Renal pelvis (tissue), 1 donor: ENCODE measurements at regions not wholly inside any gene's neighbourhood (a gene's known extent, or its start where the extent isn't known, plus 50 kb on each side); places are given as distances from the start of the nearest gene placed in this dataset.
A peak's percentile ranks its signal among the peaks of the same experiment; 100 is the strongest.

ENCODE experiments used
- DNase-seq: peaks from one replicate; pipeline ENCODE4 v3.0.0-alpha.2; 2013

DNA sequence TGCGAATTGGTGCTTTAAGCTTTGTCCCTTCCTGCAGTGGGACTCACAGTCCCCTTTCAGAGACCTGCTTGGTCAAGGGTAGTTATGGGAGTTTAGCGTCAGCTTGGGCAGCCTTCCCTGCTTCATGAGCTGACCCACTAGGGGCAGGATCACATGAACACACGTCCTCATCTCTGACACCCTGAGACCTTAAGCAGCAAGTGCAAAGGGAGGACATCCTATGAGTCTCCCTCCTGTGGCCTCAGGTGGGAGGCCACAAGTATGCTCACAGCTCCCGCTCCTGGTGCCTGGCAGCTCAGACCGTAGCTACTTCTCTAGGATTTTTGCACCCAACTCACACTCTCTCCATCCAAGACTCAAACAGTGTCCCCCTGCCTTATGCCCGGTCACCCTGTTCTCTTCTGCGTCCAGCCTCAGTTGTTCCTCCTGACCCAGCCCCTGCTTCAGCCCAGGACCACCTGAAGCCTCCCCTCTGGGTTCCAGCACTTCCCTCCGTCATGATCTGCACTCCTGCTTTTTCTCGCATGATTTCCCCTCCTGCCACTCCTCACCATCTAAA is 136.6 kb upstream of the FAM20C start:
- DNase-seq, result no peak

DNA sequence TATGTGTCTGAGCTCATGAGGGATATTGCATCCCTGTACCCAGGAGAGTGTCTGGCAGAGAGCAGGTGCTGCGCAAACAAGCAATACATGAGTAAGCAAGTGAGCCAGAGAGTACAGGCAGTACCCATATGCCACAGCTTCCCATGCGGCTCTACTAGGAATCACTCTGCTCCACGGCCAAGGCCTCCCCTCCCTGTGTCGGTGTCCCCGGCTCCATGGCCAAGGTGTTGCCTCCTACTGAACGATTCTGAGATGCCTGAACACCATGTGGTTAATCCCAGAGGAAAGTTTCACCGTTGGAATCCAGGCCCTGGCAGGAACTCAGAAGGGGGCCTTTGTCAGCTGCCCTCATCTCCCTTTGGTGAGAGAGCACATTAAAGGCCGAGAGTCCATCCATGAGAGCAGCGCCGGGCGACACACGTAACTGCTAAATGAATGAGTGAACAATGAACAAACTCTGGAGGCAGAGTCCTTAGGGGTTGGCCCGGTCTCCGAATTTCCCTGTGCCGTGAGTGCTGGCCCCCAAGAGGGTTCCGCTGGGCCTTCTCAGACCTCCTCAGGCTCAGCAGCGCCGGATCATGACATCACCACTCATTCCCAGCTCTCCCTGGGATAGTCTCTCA is 136.0 kb upstream of the FAM20C start:
- no peak for DNase-seq

DNA sequence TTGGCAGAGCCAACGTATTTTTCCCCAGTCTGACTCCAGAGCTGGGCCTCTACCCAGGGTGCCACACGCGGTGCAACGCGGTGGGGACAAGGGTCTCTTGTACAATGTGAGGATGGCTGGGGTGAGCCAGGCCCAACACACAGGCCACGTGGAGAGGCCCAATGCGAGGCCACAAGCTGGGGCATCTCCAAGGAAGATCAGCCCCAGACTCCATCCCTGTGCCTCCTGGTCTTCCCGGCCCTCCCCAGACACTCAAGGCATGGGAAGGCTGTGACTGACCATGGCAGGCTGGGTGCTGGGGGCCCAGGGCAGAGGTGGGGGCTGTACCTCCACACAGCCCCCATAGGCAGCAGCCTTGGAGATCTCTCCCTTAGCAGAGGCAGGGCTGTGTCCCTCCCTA is 135.3 kb upstream of the FAM20C start:
- no peak for DNase-seq

DNA sequence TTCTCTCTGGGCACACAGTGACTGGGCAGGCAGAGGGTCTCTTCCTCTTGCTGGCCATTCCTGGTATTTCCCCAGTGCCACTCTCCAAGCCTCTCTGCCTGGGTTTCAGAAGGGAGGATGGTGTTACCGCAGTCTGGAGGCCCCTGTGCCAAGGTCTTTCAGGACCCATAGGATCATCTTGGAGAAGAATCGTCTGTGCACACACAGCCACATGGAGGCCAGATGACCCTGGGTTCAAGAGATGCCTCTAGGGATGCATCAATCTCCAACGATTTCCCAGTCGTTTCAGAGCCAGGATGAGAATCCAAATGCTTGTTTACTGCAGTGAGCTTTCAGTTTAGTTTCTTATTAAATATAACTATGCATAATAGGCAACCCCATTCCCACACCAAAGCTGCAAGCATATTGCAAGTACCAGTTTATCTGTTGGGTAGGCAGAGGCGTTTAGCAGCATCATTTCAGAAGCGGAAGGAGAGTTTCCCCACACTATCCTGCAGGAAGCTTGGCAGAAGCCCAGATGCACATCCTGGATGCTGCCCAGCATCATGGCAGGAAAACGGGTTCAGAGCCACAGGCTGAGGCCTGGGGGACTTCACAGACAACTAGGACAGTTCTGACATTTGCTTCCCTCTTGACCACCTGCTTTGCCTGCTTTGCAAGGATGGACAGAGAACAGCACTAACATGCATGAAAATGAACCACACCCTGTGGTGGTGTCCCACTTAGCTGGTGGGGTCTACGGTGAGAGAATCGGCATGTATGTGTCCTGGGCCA is 134.7 kb upstream of the FAM20C start:
- DNase-seq, result no peak

DNA sequence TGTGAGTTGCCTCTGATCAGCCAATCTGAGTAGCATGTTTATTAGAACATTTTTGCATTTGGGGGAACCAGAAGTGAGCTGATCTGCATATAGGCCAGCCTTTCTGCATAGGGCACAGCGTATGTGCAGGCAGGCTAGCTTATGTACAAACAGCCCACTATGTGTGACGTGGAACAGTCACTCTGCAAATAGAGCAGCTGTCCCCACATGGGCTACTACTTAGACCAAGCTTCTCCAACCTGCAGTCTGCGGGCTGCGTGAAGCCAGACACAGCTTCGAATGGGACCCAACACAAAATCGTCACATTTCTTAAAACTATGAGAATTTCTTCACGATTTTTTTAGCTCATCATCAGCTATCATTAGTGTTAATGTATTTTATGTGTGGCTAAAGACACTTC is 134.1 kb upstream of the FAM20C start:
- no peak for DNase-seq

DNA sequence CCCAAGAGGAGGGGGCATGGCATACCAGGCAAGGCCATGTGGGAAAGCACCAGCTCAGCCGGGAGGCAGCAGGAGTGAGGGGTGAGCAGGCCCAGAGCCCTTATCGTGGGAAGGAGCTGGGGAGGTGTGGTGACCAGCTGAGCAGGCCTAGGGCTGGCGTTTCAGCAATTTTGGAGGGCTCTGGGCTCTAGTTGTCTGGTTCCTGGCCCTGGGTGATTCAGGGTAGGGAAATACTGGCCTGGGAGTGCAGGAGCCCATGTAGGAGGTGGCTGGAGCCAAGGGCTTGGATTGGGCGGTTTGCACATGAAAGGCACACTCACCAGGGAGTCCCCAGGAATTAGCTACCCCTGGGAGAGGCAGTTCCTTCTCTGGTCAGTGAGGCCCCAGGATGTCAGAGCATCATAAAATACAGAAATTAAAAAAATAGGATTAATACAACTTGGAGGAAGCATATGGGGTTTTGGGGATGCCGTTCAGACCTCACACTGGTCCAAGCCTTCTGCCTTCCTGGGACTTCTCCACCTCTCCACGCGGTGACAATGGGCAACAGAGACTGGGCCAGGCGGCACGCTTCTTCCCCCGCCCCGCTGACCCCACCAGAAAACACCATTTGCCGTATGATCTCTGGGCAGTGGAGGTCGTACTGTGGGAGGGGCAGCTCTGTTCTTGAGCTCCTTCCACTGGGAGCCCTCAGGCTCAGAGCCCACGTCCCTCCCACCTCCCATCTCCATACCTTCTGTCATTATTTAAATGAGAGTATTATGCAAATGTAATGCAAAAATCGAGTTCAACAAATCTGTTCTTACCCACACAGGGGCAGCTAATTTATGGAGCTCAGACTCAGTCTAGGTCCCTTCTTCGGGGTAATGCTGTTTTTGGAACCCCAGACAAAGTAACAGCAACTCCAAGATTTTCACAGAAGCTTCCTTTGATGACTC is 133.0 kb upstream of the FAM20C start:
- no peak for DNase-seq

DNA sequence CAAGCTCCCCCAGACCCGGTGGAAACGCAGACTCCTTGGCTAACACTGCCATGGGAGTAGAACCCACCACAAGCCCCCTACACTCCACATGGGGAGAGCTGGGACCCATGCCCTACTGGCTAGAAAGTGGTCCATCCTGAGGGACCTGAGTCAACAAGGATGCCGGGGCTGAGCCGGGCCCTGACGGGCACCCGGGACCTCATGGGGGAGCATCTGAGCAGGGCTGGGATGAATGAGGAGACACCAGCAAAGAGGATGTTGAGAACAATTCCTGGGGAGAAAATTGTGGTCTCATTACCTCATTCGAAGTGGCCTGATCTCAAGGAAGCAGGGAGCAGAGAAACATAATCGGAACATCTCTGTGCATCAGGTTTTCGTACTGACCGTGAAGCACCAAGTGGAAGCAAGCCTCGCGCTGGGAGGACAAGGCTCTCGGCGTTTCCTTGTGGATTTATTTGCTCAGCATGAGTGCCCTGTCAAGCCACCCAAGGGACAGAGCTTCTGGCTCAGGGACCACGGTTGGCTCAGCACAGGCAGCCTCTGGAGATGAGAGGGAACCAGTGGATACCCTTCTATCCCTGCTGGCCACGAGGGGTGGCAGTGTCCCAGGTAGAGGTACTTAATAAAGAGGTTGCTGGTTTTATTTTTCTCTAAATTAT is 132.2 kb upstream of the FAM20C start:
- DNase-seq, result no peak

DNA sequence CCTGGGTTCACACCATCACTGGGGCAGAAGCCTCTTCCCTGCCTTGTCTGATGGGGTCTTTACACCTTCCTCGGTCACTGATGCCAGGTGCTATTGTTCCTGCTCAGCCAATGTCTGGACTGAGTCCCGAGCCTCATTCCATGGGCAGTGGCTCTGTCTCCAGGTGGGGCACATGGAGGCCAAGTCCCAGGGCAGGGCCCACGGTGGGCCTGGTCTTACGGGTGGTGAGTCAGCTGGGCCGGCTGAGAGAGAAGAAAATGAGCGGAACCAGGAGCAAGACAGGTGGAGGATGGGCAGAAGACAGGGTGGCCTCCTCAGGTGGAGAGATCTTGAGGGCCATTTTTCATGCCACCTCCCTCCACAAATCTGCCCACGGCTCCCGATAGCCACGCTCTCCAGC is 131.7 kb upstream of the FAM20C start:
- DNase-seq, result no peak

DNA sequence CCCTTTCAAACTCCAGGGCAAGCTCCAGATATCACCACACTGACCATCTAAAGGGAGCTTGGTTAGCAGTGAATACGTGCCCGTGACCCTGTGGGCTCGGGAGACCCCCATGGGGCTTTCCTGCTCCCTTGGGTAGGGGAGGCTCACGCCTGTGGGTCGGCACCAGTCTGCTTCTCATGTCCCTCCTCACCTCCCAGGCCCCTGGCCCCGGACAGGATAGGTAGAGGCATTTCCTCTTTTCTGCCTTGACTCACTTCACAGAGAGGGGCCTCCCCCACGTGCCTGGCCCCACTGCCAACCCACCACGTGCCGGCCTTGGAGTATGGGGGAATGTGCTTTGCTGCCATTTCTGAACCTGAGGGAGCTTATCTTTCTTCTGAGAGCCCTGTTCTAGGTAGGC is 131.3 kb upstream of the FAM20C start:
- DNase-seq, result no peak

DNA sequence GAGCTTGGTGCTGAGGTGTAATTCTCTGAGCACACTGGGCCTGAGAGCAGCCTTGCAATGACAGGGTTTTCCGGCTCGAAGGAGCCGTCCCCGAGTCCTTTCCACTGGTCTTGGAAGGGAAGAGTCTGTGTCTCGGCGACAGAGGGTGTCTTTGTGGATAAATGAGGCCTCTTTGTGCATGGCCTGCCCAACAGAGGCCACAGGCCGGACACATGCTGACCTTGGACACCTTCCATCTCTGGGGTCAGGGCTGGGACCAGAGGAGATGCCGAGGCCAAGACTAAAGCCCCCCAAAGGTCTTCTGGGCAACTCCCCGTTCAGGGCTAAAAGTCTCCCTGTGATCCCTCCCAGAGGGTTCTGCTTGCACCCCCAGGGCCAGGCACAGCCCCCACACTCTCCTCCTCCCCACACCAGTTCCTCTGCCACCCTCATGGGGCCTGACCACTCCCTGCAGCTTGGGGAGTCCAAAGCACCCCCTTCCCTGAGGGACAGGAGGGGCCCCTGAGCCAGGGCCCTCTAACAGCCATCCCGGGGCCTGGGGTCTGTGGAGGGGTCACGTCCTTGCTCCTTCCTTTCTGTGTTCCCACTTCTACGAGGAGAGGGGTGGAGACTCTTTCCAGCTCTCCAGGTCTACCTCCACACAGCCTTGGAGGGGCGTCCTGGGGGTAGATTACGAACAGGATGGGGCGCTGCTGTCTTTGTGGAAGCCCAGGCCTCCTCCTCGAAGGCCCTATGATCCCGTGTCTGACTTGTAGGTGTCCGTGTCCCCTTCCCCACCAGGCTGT is 130.6 kb upstream of the FAM20C start:
- no peak for DNase-seq

DNA sequence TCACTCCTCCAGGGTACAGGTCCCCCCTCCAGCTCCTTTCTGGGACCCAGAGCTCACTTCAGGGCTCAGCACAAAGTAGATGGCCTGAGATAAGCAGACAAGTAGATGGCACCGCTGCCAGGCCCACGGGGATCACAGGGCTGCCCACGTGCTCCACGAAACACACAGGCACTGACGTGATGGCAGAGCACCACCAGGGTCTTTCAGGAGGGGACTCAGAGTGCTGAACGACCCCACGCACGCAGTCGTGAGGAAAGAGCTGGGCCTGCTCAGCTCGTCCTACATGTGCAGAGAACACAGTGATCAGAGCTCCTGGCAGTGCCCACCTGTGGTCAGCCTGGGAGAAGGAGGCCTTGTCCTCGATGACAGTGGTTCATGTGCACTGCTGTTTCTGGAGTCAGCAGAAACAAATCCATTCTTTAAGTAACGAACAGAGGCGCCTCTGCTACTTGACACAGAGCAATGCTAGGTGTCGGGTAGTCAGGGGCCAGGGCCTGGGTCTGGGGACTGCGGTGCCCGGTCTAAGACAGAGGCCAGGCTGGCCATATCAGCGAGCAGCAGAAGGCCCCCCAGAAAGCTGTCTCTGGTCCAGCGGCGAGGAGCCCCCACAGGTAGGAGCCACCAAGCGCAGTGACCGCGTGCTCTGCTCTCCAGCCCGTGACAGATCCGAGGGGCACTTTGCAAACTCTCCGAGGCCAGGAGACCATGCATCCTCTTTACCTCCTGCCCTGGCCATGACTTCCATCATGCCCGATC is 129.8 kb upstream of the FAM20C start:
- DNase-seq, result no peak

DNA sequence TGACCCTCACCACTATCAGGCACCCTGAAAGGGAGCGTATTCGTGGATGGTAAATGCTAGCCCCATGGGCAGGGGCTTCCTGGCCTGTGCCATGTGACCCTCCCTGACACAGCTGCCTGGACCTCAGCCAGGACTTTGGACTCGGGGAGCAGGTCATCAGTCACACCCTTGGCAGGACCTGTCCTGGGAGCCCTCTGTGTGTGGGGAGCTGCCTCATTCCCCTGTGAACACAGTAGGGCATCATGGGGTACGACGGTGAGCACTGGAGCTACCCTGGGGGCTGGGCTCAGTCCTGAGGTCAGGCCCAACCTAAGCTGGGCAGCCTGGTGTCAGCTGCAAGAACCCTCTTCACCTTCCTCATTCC is 129.3 kb upstream of the FAM20C start:
- DNase-seq, result no peak

DNA sequence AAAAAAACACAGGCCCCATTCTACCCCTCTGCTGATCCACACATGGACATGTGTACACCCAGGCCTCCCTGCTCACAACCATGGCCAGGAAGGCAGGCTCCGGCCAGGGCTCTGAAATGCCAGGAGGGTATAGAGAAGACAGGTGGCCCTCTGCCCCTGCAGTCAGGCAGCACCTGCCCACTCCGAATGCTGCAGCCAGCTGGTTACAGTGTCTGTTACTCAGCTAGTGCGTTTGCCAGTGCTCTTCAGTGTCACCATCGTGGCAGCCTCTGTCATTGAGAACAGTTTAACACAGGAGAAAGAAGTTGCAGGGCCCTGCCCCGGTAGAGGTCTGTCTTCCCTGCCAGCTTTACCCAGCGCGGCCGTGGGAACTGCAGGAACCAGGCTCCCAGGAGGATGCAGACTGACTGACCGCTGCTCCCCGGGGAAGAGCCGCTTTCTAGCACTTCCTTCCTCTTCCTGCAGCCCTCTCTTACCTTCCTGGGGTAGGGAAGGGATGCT is 128.8 kb upstream of the FAM20C start:
- no peak for DNase-seq

DNA sequence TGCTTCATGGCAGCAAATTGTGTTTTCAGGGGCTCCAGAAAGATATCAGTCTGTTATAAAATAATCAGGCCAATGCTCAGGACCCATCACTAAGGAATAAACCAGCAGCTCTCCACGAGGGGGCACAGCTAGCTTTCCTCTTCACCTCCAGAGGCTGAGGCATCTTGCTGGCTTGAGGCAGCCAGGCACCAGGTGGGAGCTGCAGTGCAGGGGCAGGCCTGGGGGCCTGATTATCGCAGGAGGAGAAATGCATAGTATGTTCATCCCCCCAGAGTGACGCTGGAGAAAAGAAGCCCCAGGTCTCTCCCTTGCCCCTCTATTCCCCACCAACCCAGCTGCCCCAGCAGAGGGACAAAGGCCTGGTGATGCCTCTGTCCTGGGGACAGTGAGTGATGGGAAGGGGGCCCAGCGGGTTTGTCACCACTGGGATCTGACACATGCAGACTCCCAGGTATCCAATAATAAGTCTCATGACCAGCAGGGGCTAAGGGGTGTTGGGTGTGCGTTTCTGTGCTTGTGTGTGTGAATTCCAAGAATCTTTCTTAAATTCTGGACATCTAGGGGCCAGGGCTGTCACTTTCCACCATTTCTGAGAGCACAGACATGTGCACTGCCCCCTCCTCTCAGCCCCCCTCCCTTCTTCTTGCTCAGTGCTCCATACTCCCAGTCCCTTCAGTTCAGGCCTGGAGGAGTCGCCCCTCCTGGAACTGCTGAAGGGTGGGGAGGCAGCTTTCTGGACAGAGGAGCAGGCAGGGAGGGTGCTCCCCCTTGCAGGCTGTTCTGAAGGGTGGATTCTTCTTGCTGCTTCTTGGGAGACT is 128.1 kb upstream of the FAM20C start:
- peak; percentile 66 for DNase-seq

DNA sequence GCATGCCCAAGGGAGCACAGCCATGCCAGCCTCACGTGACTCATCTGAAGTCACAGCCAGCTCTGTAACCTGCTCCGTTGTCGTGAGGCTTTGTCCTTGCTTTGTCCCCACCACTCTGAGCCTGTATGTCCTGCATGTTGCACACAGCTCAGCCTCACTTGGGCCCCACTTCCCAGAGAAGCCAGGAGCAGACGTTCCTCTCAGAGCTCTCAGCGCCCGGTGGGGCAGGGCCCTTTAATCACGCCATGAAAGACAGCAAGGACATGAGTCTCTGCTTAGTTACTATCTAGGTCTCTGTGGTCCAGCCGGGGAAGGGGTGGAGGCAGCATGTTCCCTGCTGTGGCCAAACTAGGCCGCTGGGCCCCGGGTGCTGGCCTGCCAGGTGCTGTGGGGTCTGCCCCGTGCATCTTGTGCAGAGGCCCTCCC is 127.4 kb upstream of the FAM20C start:
- DNase-seq, result no peak

DNA sequence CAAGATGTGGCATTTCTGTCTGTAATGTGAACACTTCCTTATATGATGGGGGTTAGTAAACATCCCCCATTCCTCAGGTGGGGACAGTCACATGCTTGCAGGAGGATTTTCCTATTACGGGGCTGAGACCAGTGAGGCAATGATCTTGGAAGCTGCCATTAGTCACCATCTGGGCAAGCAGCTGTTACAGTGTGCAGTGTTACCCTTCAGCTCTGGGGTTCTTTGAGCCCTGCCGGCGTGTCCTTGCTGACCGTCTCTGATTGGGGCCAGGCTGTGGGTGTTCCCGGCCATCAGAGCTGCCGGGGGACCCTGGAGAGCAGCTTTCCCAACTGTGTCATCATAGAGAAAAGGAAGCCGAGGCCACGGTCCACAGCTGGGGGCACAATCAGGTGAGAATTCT is 126.8 kb upstream of the FAM20C start:
- DNase-seq, result no peak

DNA sequence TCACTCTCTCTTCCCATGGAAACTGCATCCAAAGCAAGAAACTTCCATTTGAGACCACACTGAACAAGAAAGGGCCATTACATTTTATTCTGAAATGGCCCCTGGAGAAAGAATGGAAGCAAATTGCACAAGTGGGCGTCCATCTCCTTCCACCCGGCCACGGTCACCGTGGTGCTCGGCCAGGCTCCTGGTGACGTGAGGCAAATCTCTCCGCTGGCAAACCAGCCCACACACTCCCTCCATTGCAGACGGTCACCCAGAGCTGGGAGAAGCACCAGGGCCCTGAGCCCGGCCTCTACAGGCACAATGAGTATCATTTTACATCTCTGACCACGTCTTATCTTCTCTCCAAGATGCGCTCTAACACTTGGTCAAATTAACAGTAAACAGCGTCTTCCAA is 126.1 kb upstream of the FAM20C start:
- no peak for DNase-seq

DNA sequence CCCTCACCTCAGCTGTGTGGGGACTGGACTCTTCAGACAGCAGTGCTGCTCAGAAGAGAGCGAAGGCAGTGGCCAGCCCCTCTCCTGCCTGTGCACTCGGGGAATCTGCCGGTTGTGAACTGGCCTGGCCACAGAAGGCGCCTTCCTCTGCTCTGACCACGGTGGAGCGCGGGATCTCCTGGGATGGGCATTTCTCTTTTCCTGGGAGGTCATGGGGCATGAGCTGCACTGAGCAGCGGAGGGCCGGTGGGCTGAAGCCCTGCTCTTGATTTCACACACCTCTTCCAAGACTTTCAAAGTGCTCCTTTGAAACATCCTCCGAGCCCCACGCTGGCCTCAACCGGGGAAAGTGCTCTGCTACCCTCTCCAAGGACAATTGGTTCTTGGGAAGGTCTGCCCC is 125.6 kb upstream of the FAM20C start:
- no peak for DNase-seq
